ENCODE measurements at regions not wholly inside any gene's neighbourhood (a gene's known extent, or its start where the extent isn't known, plus 50 kb on each side); places are given as distances from the start of the nearest gene placed in this dataset.

DNA sequence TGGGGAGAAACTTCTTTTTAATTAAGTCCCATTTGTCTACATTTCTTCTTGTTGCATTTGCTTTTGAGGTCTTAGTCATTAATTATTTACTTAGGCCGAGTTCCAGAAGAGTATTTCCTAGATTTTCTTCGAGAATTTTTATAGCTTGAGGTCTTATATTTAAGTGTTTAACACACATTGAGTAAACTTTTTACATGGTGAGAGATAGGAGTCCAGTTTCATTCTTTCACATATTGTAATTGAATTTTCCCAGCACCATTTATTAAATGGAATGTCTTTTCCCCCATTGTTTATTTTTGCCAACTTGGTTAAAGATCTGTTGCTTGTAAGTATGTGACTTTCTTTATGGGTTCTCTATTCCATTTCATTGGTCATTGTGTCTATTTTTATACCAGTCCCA is 1344.0 kb upstream of the RAG2 start:
- H3K27me3 ChIP-seq (ENCODE audit: insufficient read depth in 3 of 3, low read length in 2 of 3) = no peaks in the 10 kb centered on the region
- H3K4me3 ChIP-seq = no peak overlapping the region
- 75 to 82% (median 78%) methylated on average over 2 of the region's 2 CpGs for WGBS, 3 donors
- H3K27ac ChIP-seq = no peak overlapping the region
- ATAC-seq = no peak
- peaks cover 8% of the 10 kb centered on the region for H3K9me3 ChIP-seq
- H3K36me3 ChIP-seq (ENCODE audit: insufficient read depth in 1 of 2, low read depth in 1 of 2) = no peaks in the 10 kb centered on the region
- H3K4me1 ChIP-seq = no peaks in the 10 kb centered on the region
- TF ChIP-seq, protein P1, sequence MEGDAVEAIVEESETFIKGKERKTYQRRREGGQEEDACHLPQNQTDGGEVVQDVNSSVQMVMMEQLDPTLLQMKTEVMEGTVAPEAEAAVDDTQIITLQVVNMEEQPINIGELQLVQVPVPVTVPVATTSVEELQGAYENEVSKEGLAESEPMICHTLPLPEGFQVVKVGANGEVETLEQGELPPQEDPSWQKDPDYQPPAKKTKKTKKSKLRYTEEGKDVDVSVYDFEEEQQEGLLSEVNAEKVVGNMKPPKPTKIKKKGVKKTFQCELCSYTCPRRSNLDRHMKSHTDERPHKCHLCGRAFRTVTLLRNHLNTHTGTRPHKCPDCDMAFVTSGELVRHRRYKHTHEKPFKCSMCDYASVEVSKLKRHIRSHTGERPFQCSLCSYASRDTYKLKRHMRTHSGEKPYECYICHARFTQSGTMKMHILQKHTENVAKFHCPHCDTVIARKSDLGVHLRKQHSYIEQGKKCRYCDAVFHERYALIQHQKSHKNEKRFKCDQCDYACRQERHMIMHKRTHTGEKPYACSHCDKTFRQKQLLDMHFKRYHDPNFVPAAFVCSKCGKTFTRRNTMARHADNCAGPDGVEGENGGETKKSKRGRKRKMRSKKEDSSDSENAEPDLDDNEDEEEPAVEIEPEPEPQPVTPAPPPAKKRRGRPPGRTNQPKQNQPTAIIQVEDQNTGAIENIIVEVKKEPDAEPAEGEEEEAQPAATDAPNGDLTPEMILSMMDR (IDR thresholded peaks at IDR 0.05) = no peak
- intact Hi-C loops (cut with DNase I) = no loop called here
- DNase-seq = no peak

DNA sequence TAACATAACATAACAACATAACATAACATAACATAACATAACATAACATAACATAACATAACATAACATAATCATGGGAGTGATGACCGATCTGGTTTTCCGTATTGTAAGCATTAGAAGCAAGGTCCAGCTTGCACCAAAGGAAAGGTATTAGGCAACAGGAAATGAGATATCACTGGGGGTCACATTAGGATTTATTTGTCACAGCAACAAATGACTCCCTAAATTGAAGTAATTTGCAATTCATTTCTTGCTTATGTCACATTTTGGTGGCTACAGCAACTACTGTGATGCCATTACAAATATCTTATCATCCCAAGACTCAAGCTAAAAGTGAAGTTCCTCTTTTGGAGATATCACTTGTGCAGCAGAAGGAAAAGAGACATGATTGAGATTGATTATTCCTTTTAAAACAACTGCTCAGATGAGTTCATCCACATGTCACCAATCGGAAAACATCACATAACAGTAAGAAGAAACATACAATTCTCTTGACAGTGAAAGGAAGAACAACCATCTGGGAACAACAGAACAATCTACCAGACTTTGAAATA is 1331.1 kb upstream of the RAG2 start:
- Histone ChIP-seq H3K4me1 (no peaks in the 10 kb centered on the region), H3K27me3 (ENCODE audit: insufficient read depth in 3 of 3, low read length in 2 of 3) (no peaks in the 10 kb centered on the region), H3K4me3 (no peak overlapping the region), H3K9me3 (no peaks in the 10 kb centered on the region), H3K27ac (no peak overlapping the region), H3K36me3 (ENCODE audit: insufficient read depth in 1 of 2, low read depth in 1 of 2) (no peaks in the 10 kb centered on the region)
- intact Hi-C loops (cut with DNase I) = no loop called here
- WGBS, 3 donors = 94 to 95% (median 94%) methylated on average over 3 of the region's 3 CpGs
- TF ChIP-seq, protein P1 (IDR thresholded peaks at IDR 0.05) = no peak
- ATAC-seq = no peak
- no peak for DNase-seq

DNA sequence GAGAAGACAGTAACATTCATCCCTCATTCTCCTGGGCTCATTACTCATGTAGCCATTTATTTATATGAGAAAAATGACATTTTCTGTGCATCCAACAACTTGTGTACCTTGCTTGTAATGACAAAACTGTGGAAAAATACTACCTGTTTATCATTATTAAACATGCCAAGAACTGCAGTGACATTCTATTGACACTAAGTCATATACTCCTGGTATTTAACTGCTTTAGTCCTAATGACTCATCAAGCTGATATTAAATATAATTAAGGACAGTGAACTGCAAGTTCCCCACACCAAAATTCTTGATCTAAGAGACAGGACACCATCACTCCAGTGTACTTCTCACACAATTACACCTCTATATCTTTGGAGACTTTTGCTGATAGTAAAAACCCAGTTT is 1328.7 kb upstream of the RAG2 start:
- TF ChIP-seq, protein P1 (IDR thresholded peaks at IDR 0.05) = no peak
- H3K4me3 ChIP-seq = no peak overlapping the region
- H3K36me3 ChIP-seq (ENCODE audit: insufficient read depth in 1 of 2, low read depth in 1 of 2) = no peaks in the 10 kb centered on the region
- intact Hi-C loops (cut with DNase I) = no loop called here
- H3K4me1 ChIP-seq = no peaks in the 10 kb centered on the region
- no peak for DNase-seq
- no peaks in the 10 kb centered on the region for H3K27me3 ChIP-seq (ENCODE audit: insufficient read depth in 3 of 3, low read length in 2 of 3)
- no peaks in the 10 kb centered on the region for H3K9me3 ChIP-seq
- no peak for ATAC-seq
- no peak overlapping the region for H3K27ac ChIP-seq

DNA sequence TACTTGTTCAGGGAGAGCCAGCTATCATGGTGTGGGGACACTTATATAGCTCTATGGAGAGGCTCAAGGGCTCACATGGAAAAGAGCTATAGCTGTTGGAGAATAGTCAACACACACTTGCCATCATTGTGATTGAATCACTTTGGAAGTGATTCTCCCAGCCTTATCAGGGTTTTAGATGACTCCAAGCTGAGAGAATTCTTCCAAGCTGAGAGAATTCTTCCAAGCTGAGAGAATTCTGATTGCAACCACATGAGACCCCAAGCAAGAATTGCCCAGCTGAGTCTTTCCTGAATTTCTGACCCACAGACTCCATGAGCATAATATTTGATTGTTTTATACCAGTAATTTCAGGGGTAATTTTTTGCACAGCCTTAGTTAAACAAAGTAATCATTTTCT is 1318.3 kb upstream of the RAG2 start:
- Histone ChIP-seq H3K27me3 (ENCODE audit: insufficient read depth in 3 of 3, low read length in 2 of 3) (no peaks in the 10 kb centered on the region), H3K9me3 (no peaks in the 10 kb centered on the region), H3K27ac (no peak overlapping the region), H3K36me3 (ENCODE audit: insufficient read depth in 1 of 2, low read depth in 1 of 2) (no peaks in the 10 kb centered on the region), H3K4me3 (no peak overlapping the region), H3K4me1 (no peaks in the 10 kb centered on the region)
- TF ChIP-seq, protein P1 (IDR thresholded peaks at IDR 0.05) = no peak
- no peak for ATAC-seq
- DNase-seq = no peak
- intact Hi-C loops (cut with DNase I) = no loop called here

DNA sequence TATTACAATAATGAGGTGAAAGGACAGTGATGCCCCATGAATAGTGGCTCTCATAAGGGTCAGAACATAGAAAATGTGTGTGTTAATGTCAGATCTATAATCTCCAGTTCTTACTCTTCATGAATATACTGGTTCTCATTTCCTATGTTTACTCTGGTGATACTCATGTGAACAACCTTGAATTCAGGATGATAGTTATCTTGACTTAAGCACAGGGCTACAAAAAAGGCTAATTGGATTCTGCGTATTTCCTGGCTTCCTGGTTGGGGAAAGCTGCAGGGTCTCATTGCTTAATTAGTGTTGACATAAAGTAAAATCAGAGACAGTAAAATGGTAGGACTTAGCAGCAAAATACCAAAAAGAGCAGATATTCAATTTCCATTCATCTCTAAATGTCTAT is 1316.8 kb upstream of the RAG2 start:
- 0 to 89% (median 89%) methylated on average over 1 of the region's 1 CpG for WGBS, 3 donors

More for the DNA sequence above, 1316.8 kb upstream of the RAG2 start:
- no peaks in the 10 kb centered on the region for H3K9me3 ChIP-seq
- no peak overlapping the region for H3K4me3 ChIP-seq
- no peak for ATAC-seq
- no peak overlapping the region for H3K27ac ChIP-seq
- no peaks in the 10 kb centered on the region for H3K27me3 ChIP-seq (ENCODE audit: insufficient read depth in 3 of 3, low read length in 2 of 3)
- TF ChIP-seq, protein P1 (IDR thresholded peaks at IDR 0.05) = no peak
- no peaks in the 10 kb centered on the region for H3K4me1 ChIP-seq
- intact Hi-C loops (cut with DNase I) = no loop called here
- no peaks in the 10 kb centered on the region for H3K36me3 ChIP-seq (ENCODE audit: insufficient read depth in 1 of 2, low read depth in 1 of 2)
- no peak for DNase-seq

All from psoas muscle (tissue), 7 donors.